Activated CD8-positive, alpha-beta memory T cell treated with anti-CD3 and anti-CD28 coated beads, Interleukin-2, amount 50 U/mL, for 4 hours (primary cell): ENCODE measurements at regions not wholly inside any gene's neighbourhood (a gene's known extent, or its start where the extent isn't known, plus 50 kb on each side); places are given as distances from the start of the nearest gene placed in this dataset.

Experiments
- DNase-seq: peaks from one replicate; pipeline ENCODE4 v3.0.0-alpha.2; 2020

DNA sequence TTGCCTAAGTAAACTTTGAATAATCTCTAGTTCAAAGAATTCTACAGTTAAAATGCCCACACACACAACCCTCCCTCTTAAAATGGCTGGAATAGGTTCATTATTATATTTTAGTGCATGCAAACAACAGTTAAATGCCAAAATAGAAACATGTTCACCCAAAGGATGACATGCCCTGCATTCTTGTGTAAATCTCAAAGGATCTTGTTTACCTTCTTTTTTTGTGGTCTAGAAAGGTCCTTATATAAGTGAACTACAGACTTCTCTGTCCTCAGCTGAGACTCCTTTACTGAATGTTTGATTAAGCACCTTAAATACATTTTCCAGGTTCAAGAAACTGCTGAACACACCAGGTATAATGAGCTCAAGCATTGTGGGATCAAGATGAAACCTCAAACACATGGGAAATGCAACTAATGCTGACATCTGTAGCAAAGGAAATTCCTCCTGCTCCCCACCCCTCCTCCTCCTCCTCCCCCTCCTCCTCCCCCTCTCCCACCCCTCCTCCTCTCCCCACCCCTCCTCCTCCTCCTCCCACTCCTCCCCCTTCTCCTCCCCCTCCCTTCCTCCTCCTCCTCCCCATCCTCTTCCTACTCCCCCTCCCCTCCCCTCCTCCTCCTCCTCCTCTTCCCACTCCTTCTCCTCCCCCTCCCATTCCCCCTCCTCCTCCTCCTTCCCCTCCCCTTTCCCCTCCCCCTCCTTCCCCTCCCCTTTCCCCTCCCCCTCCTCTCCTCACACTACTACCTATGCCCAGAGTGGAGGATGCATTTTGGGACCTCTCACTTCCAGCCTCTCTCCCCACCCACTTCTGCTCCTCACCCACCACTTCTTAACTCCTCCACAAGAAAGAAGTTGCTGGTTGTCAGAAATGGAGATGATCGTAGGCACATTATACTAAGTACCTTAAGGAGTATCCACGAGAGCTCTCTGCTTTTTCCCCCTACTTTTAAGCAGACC is 233.9 kb downstream of the MRPL39 start:
- DNase-seq = no peak

DNA sequence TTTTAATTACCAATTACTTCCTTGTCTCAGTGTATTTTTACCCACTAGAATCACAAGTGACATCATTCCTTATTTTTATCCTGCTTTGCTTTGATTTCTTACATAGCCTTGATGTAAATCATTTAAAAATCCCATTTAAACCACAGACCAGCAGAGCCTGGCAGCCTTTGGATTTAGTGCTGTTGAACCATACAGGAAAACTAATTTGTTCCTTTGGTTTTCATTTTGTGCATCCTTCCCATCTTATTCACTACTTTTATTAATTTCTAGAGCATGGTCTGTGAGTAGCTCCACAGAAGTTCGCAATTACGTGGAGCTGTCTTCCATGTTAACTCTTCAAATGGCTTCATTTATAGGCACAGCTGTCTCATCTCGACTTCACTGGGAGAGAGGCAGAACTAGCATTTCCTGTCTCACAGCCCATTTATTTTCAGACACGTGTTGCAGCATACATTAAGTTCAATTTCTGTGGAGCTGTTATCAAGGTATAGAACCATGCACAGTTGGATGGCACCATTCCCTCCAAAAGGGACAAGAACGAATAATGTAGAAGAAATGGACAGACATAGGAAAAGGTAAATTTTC is 235.3 kb downstream of the MRPL39 start:
- DNase-seq = no peak

DNA sequence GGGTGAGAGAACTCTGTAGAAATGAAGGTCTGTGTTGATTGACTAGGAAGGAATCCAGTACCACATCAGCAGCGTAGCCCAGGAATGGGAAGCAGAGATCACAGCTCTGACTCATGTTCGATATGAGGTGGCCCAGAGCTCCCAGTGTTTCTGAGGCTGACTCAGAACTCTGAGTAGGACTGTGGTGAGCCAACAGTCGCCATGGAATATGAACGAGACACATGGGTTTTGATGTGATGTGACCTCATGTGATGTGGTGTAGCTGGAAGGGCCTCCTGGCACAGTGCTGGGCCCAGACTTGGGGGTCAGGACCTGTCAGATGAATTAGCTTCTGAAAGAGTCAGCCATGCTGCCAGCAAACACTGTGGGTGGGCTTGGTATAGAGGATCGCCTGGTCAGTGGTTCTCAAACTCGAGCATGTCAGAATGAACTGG is 237.0 kb downstream of the MRPL39 start:
- DNase-seq = no peak

GRCh38 chr21:25369524-25370300 is 237.6 kb downstream of the MRPL39 start:
- no peak for DNase-seq

DNA sequence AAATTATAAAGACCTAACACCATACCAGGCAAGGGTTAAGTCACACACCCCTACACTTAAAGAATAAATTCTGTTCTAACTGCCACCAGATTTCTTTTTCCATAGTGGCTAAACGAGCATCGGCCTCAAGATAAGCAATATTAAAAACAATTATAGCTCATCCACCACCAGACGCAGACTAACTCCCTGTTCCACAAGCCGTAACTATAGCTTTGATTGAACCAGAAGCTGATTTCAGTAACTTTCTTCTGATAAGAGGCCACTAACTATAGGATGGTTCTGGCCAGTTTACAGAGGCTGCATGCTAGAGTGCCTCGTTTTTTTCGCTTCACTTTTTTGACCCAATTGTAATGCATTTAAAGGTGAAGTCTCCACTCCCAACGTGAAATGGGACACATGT is 238.8 kb downstream of the MRPL39 start:
- DNase-seq = no peak

GRCh38 chr21:25366116-25366515 is 241.2 kb downstream of the MRPL39 start:
- DNase-seq = no peak

- DNase-seq = no peak
Measured at GRCh38 chr21:25362375-25363267, 244.7 kb downstream of the MRPL39 start.

GRCh38 chr21:25361765-25362164 is 245.5 kb downstream of the MRPL39 start:
- DNase-seq = no peak

DNA sequence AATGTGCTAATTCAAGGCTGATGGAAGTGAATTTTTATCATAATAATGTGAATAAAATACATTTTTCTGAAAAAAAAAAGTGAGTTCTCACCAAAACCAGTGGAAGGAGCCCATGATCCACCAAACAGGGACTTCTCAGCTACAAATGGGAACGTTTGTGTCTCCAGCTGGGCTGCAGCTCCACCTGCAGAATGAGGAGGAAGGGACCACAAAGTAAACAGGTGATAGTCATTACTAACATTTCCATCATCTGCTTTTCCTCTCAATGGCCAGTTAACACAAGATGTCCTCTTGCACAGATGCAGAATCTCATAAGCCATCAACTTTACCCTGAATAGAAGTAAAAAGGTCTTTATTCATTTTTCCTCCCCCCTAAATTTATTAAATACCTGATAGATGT is 246.2 kb downstream of the MRPL39 start:
- DNase-seq = no peak

- no peak for DNase-seq
Measured at GRCh38 chr21:25360593-25360992, 246.7 kb downstream of the MRPL39 start.

DNA sequence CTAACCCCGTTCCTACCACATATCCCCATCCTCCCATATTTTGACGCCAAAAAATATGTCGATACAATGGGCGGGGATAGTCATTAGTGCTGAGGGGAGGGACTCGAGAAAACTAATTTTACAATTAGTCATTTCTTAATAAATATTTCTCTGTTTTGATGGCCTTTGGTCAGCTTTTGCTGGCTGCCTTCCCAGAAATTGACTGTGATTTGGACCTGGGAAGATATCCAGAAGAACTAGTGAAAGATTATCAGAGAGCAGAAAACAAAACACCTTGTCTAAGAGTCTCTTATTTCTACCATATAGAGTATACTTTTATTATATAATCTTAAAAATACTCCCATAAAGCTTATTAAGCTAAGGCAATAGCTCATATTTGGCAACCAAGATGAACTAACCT is 247.6 kb downstream of the MRPL39 start:
- no peak for DNase-seq

DNA sequence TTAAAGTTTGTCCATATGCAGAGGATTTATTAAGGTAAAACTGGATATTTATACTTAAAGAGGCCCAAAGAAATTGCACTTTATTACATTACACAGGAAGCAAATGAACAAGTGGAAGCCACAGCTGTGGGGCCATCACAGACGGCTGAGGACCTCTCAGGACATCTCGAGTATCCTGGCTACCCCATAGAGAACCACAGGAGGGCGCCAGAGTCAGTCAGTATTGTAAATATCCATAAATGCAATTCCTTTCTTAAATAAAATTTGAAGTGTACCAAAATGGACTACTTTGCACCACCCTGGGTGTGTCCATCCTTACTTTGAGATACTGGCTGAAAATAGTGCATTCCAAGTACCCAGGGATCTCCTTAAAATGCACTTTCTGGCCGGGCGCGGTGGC is 257.2 kb downstream of the MRPL39 start:
- no peak for DNase-seq

GRCh38 chr21:25343774-25344545 is 263.3 kb downstream of the MRPL39 start:
- no peak for DNase-seq

- no peak for DNase-seq
Measured at GRCh38 chr21:25342816-25343215, 264.5 kb downstream of the MRPL39 start.

DNA sequence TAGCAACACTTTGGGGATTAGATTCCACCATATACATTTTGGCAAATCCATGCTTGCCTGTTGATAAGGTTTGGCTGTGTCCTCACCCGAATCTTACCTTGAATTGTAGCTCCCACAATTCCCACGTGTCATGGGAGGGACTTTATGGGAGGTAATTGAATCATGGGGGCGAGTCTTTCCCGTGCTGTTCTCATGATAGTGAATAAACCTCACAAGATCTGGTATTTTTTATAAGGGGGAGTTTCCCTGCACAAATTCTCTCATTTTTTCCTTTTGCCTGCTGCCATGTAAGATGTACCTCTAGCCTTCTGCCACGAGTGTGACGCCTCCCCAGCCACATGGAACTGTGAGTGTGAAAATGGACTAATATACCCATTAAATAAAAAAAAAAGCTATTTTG is 265.3 kb downstream of the MRPL39 start:
- no peak for DNase-seq

DNA sequence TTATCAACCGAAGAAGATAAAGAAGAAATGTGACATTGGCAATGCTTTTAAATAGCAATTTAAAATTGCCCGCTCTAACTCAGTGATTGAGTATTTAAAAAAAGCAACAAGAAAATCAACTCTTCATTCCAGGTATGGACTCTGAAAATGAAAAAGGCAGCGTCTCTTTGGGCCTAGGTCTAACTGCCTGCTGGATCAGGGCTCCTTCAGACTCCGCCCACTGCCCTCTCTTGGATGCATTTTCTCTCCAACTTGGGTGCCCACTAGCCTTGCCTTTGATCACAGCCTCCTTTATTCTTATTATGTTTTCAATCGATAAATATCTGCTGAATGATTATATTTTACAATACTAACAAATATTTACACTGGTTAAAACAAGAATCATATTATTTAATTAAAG is 268.9 kb downstream of the MRPL39 start:
- DNase-seq = no peak

DNA sequence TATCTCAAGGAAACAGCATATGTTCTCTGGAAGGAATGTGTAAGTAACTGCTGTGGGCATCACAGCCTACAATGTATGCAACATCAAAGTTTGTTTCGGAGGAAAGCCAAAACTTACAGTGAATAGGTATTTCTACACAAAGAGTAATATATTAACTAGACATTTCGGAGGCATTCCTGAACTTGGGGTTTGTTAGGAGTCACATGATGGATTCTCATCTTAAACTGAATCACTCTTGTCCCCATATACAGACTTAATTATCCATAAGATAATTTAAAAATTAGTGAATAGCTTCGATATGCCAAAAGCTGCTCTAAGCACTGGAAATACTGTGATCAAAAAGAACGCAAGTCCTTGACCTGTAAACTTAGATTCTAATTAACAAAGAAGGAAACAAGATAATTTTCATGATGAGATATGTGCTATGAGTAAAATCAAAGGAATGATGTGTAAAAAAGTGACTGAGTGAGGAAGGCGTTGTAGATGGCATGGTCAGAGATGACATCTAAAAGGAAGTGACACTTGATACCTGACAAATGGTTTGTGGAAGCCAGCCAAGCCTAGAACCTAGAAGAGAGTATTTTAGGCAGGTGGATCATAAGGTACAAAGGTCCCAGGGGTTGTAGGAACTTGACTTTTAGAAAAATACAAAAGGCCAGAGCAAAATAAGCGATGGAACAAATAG is 273.1 kb downstream of the MRPL39 start:
- DNase-seq = no peak

GRCh38 chr21:25331286-25331685 is 276.0 kb downstream of the MRPL39 start:
- DNase-seq = no peak

GRCh38 chr21:25330266-25330665 is 277.0 kb downstream of the MRPL39 start:
- no peak for DNase-seq

DNA sequence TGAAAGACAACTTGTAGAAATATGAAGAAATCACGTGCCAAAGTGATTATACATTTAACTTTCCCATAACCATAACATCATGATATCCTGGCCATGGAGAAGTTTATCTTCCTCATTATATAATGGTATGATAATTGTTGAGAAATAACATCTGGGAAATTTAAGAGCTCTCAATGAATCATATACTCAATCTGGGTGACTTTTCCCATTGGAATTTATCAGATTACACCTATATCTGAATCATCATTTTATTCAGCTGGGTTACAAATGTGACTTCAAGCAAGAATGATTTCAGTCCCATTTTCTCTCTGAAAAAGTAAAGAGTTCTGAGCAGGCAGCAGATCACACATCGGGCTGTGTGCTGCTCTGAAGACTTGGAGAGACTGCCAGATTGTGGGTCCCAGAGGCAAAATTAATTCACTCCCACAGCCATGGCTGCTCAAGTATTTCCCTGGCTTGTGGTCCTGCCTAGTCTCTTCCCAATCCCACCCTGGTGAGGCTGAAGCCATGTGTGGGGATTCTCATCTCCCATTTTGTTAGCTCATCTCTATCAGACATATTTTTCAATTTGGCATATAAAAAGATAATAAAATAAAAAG is 278.0 kb downstream of the MRPL39 start:
- no peak for DNase-seq

DNA sequence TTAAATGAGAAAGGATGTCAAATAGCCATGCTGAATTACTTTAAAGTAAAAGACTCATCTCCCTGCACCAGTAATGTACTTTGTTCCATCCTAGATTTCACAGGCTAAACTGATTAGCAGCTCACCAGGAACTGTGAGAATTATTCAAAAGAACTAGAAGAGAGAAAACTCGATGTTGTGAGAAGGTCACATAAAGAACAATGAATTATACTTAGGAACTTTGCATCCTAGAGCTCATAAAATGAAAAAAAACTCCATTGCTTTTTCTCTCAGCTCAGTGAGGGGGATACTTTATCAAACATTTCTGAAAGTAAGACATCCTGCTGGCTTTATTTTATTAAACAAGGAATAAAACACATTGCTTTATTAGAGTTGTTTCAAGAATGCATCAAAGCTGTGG is 278.5 kb downstream of the MRPL39 start:
- DNase-seq = no peak
